DND-41 (cell line): ENCODE measurements at regions not wholly inside any gene's neighbourhood (a gene's known extent, or its start where the extent isn't known, plus 50 kb on each side); places are given as distances from the start of the nearest gene placed in this dataset.

Source experiments
- ATAC-seq: fragments of 200-7000 bp; cut with Tn5 transposase; 3 replicates; pipeline ENCODE4 v1.9.1; 2021; ENCODE audit warnings: low read depth; ENCODE audit not compliant: insufficient read depth
- DNase-seq: peaks from one replicate; pipeline ENCODE4 v3.0.0-alpha.2; 2020
- H2AFZ ChIP-seq: 2 replicates; pipeline ENCODE4 v1.6.0; 2012; ENCODE audit warnings: low read depth, low read length
- H3K27ac ChIP-seq: 2 replicates; pipeline ENCODE4 v1.5.1; 2012; ENCODE audit warnings: low read length, inconsistent platforms
- H3K27me3 ChIP-seq: fragments of 200-600 bp; sonication (generic); 2 replicates; pipeline ENCODE4 v1.6.0; 2012; ENCODE audit warnings: low read length, mild to moderate bottlenecking, inconsistent platforms; ENCODE audit not compliant: insufficient read depth, poor library complexity
- H3K36me3 ChIP-seq: 2 replicates; pipeline ENCODE4 v1.5.1; 2012; ENCODE audit warnings: low read length, inconsistent platforms; ENCODE audit not compliant: insufficient read depth
- H3K4me1 ChIP-seq: 2 replicates; pipeline ENCODE4 v1.5.1; 2012; ENCODE audit warnings: mild to moderate bottlenecking, low read length; ENCODE audit not compliant: insufficient read depth
- H3K4me2 ChIP-seq: 2 replicates; pipeline ENCODE4 v1.6.0; 2012; ENCODE audit warnings: mild to moderate bottlenecking, moderate library complexity, low read length, inconsistent platforms; ENCODE audit not compliant: insufficient read depth
- H3K4me3 ChIP-seq, 2 experiments: fragments of 200-600 bp in 1 of 2; shearing (Covaris generic) in 1 of 2; 2 replicates each; pipeline ENCODE4 v1.5.1; 2012 to 2016; ENCODE audit warnings: inconsistent platforms in 2 of 2, low read length in 2 of 2, mild to moderate bottlenecking in 2 of 2, low read depth in 1 of 2, moderate library complexity in 1 of 2
- H3K79me2 ChIP-seq: 2 replicates; pipeline ENCODE4 v1.6.0; 2012; ENCODE audit warnings: low read length, inconsistent platforms; ENCODE audit not compliant: insufficient read depth
- H3K9ac ChIP-seq: 2 replicates; pipeline ENCODE4 v1.6.0; 2012; ENCODE audit warnings: low read depth, mild to moderate bottlenecking, inconsistent platforms, low read length, moderate library complexity
- H3K9me3 ChIP-seq: 2 replicates; pipeline ENCODE4 v1.5.1; 2012; ENCODE audit warnings: low read length, moderate library complexity, mild to moderate bottlenecking, inconsistent platforms; ENCODE audit not compliant: insufficient read depth, severe bottlenecking
- H4K20me1 ChIP-seq: 2 replicates; pipeline ENCODE4 v1.6.0; 2012; ENCODE audit warnings: low read length; ENCODE audit not compliant: insufficient read depth
- CTCF ChIP-seq: IDR thresholded peaks from 2 replicates; pipeline ENCODE4 v1.5.1; 2012; ENCODE audit warnings: borderline replicate concordance, low read length, moderate library complexity, mild to moderate bottlenecking; ENCODE audit not compliant: poor library complexity, severe bottlenecking; ENCODE audit errors: extremely low read depth
- EZH2 ChIP-seq: IDR thresholded peaks from 3 replicates; pipeline ENCODE4 v1.6.1; 2012; ENCODE audit warnings: borderline replicate concordance, low read depth, mild to moderate bottlenecking, moderate library complexity, low read length, inconsistent platforms; ENCODE audit not compliant: severe bottlenecking

- peak; percentile 89 for DNase-seq
- H3K27ac ChIP-seq = peak overlapping the region; percentile 79
- no peaks in the 10 kb centered on the region for H4K20me1 ChIP-seq
- H3K9ac ChIP-seq = peak overlapping the region; percentile 45
- peaks cover 73% of the 10 kb centered on the region for H3K4me1 ChIP-seq
- H2AFZ ChIP-seq = peak overlapping the region; percentile 53
- H3K36me3 ChIP-seq = no peaks in the 10 kb centered on the region
- H3K27me3 ChIP-seq = no peaks in the 10 kb centered on the region
- ATAC-seq = peak; percentile 90
- peak overlapping the region in 1 of 2 experiments; percentile 46; a peak in 2 of 4 replicates for H3K4me3 ChIP-seq
- peak overlapping the region; percentile 62 for H3K4me2 ChIP-seq
- TF ChIP-seq CTCF = peak; percentile 99
- no peak for TF ChIP-seq EZH2
- H3K79me2 ChIP-seq = peaks cover 21% of the 10 kb centered on the region
- no peaks in the 10 kb centered on the region for H3K9me3 ChIP-seq
Measured at GRCh38 chr12:89019439-89020120, 332.7 kb downstream of the DUSP6 start.

GRCh38 chr12:89016970-89017778 is 335.1 kb downstream of the DUSP6 start:
- H3K36me3 ChIP-seq = no peaks in the 10 kb centered on the region
- peak overlapping the region; percentile 62 for H3K4me2 ChIP-seq
- H3K27ac ChIP-seq = peak overlapping the region; percentile 70
- H3K27me3 ChIP-seq = no peaks in the 10 kb centered on the region
- peaks cover 21% of the 10 kb centered on the region for H3K79me2 ChIP-seq
- peak; percentile 61 for DNase-seq
- peaks cover 54% of the 10 kb centered on the region for H3K4me1 ChIP-seq
- H2AFZ ChIP-seq = peak overlapping the region; percentile 60
- peak overlapping the region; percentile 45 for H3K9ac ChIP-seq
- peak overlapping the region in 1 of 2 experiments; percentile 19; a peak in 2 of 4 replicates for H3K4me3 ChIP-seq
- H4K20me1 ChIP-seq = no peaks in the 10 kb centered on the region
- peak; percentile 91 for TF ChIP-seq CTCF
- TF ChIP-seq EZH2 = no peak
- no peaks in the 10 kb centered on the region for H3K9me3 ChIP-seq
- ATAC-seq = peak; percentile 68

- no peaks in the 10 kb centered on the region for H3K36me3 ChIP-seq
- H3K9ac ChIP-seq = no peak overlapping the region
- ATAC-seq (no peak), DNase-seq (no peak)
- H3K4me3 ChIP-seq = no peak overlapping the region
- H3K27me3 ChIP-seq = no peaks in the 10 kb centered on the region
- no peak overlapping the region for H3K4me2 ChIP-seq
- no peak overlapping the region for H3K27ac ChIP-seq
- H4K20me1 ChIP-seq = no peaks in the 10 kb centered on the region
- H3K79me2 ChIP-seq = peaks cover 13% of the 10 kb centered on the region
- peaks cover 37% of the 10 kb centered on the region for H3K4me1 ChIP-seq
- no peak for TF ChIP-seq CTCF
- no peak for TF ChIP-seq EZH2
- H3K9me3 ChIP-seq = no peaks in the 10 kb centered on the region
- no peak overlapping the region for H2AFZ ChIP-seq
Measured at GRCh38 chr12:89015419-89015818, 336.9 kb downstream of the DUSP6 start.
